ENCODE measurements at regions not wholly inside any gene's neighbourhood (a gene's known extent, or its start where the extent isn't known, plus 50 kb on each side); places are given as distances from the start of the nearest gene placed in this dataset.

DNA sequence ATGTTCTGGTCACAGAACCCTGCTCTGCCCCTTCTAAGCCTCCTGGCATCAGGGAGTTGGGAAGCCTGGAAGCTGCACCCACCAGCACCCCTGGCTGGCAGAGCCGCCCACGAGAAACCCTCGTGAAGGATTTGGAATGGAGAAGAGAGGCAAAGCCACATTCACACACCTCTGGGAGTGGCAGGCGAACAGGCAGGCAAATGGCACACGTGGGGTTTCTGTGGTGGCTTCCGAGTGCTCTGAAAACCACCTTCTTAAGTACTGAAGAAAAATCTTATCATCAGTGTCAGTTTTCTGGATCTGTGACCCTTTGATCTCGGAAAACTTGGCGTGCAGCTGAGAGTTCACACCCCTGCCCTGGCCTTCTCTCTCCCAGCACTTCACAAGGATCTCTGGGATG lies 442.2 kb upstream of the FRG1 start:
- 44 to 53% methylated on average over 8 of the region's 8 CpGs for WGBS, 2 donors

DNA sequence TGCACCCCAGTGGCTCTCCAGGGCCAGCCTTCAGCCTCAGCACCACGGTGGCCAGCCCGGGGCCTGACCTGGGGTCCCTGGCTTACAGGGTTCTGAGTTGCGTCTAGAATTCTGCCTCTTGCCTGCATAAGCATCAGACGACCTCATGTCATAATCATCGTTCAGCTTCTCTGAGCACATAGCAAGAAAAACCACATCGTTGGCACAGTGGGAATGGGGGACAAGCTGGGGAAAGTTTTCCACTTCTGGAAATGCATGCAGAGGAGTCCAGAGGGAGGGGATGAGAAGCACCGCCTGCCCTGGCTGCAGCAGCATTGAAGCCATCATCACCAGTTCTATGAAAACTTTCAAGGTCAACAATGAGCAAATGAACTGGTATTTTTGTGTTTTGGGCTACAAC lies 441.0 kb upstream of the FRG1 start:
- Histone ChIP-seq H3K4me3 (no peak overlapping the region), H3K9me3 (no peaks in the 10 kb centered on the region), H3K27me3 (no peaks in the 10 kb centered on the region), H3K4me1 (no peaks in the 10 kb centered on the region), H3K36me3 (no peaks in the 10 kb centered on the region), H3K27ac (no peak overlapping the region)
- TF ChIP-seq, protein P1, sequence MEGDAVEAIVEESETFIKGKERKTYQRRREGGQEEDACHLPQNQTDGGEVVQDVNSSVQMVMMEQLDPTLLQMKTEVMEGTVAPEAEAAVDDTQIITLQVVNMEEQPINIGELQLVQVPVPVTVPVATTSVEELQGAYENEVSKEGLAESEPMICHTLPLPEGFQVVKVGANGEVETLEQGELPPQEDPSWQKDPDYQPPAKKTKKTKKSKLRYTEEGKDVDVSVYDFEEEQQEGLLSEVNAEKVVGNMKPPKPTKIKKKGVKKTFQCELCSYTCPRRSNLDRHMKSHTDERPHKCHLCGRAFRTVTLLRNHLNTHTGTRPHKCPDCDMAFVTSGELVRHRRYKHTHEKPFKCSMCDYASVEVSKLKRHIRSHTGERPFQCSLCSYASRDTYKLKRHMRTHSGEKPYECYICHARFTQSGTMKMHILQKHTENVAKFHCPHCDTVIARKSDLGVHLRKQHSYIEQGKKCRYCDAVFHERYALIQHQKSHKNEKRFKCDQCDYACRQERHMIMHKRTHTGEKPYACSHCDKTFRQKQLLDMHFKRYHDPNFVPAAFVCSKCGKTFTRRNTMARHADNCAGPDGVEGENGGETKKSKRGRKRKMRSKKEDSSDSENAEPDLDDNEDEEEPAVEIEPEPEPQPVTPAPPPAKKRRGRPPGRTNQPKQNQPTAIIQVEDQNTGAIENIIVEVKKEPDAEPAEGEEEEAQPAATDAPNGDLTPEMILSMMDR (IDR thresholded peaks at IDR 0.05) = no peak
- intact Hi-C loops (cut with DNase I) = no loop called here
- FAIRE-seq = no peak
- ATAC-seq = no peak
- peak in 1 of 6 donors; percentile 16 for DNase-seq
- 65 to 78% methylated on average over 7 of the region's 7 CpGs for WGBS, 2 donors

More for the DNA sequence above, 442.2 kb upstream of the FRG1 start:
- ATAC-seq = no peak
- intact Hi-C loops (cut with DNase I) = no loop called here
- H3K27ac ChIP-seq = no peak overlapping the region
- no peaks in the 10 kb centered on the region for H3K27me3 ChIP-seq
- FAIRE-seq = no peak
- H3K36me3 ChIP-seq = no peaks in the 10 kb centered on the region
- no peaks in the 10 kb centered on the region for H3K9me3 ChIP-seq
- no peak overlapping the region for H3K4me3 ChIP-seq
- peak in 1 of 6 donors; percentile 19 for DNase-seq
- TF ChIP-seq, protein P1 (IDR thresholded peaks at IDR 0.05) = no peak
- no peaks in the 10 kb centered on the region for H3K4me1 ChIP-seq

DNA sequence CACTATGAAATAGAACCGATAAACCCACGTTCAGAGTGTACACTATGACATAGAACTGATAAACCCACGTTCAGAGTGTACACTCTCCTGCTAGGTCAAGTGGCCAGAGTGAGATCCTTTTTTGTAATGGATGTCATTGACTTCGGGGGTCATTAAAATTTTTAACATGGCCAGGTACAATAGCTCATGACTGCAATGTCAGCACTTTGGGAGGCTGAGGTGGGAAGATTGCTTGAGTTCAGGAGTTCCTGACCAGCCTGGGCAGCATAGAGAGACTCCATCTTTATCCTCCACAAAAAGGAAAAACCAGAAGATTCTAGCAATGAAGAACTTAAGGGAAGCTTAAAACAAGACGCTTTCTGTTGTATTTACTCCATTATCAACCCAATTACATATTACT lies 439.7 kb upstream of the FRG1 start:
- no peak for FAIRE-seq
- ATAC-seq = no peak
- WGBS, 2 donors = 58 to 67% methylated on average over 5 of the region's 5 CpGs
- TF ChIP-seq, protein P1 (IDR thresholded peaks at IDR 0.05) = no peak
- DNase-seq = no peak
- H3K9me3 ChIP-seq = no peaks in the 10 kb centered on the region
- intact Hi-C loops (cut with DNase I) = no loop called here
- H3K27me3 ChIP-seq = no peaks in the 10 kb centered on the region
- no peaks in the 10 kb centered on the region for H3K36me3 ChIP-seq
- H3K27ac ChIP-seq = no peak overlapping the region
- H3K4me1 ChIP-seq = no peaks in the 10 kb centered on the region
- no peak overlapping the region for H3K4me3 ChIP-seq

DNA sequence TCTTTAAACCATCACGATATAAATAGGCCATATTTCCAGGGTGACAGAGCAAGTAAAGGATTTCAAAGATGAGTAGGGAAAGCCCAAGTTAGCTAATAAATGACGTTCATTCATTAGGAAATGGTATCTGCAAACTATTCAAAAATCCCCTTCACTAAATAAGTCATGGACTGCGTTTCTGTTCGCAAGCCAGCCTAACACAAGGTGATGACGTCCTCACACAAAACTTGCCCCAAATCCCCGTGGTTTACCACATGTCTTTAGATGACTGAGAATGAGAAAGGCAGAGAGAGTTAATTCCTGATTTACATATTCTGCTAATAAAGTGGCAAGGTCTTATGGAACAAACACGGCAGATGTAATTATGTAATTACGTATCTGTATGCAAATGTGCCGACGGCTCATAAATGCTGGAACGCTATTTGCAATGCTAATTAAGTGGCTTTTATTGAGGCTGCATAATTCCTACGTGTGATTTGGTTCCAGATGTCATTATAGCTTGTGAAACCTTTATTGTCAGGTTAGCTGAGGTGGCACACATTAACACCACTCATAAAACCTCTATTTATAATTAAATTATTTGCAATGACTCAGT lies 437.7 kb upstream of the FRG1 start:
- H3K27me3 ChIP-seq = no peaks in the 10 kb centered on the region
- H3K4me3 ChIP-seq = no peak overlapping the region
- no peak for ATAC-seq
- no peak overlapping the region for H3K27ac ChIP-seq
- no peak for DNase-seq
- no peaks in the 10 kb centered on the region for H3K9me3 ChIP-seq
- TF ChIP-seq, protein P1 (IDR thresholded peaks at IDR 0.05) = no peak
- 54 to 68% methylated on average over 12 of the region's 12 CpGs for WGBS, 2 donors
- H3K36me3 ChIP-seq = no peaks in the 10 kb centered on the region
- intact Hi-C loops (cut with DNase I) = no loop called here
- no peaks in the 10 kb centered on the region for H3K4me1 ChIP-seq
- FAIRE-seq = no peak

DNA sequence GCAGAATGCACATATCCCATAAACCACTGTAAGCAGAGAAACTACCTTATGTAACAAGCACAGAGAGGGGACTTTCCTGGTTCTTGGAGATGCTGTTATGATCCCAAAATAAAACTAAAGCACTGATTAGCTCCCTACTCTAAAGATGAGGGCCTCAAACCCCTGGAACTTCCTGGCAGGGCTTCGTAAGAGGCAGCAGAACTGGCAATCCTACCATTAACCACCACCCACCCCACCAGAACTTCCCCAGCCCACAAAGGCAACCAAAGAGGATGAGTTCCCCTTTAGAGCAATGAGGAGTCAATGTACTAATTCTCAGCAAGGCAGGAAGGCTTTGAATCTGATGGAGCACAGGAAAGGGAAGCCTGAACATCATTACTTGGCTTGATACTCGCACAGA lies 436.5 kb upstream of the FRG1 start:
- Histone ChIP-seq H3K27me3 (no peaks in the 10 kb centered on the region), H3K4me1 (no peaks in the 10 kb centered on the region), H3K4me3 (no peak overlapping the region), H3K36me3 (no peaks in the 10 kb centered on the region), H3K27ac (no peak overlapping the region), H3K9me3 (no peaks in the 10 kb centered on the region)
- intact Hi-C loops (cut with DNase I) = no loop called here
- DNase-seq (no peak), ATAC-seq (no peak), FAIRE-seq (no peak)
- TF ChIP-seq, protein P1 (IDR thresholded peaks at IDR 0.05) = no peak
- 44% methylated on average over 2 of the region's 2 CpGs for WGBS, 2 donors

Data from pancreas (tissue), 10 donors.